Nephron progenitor cell (in vitro differentiated cells): ENCODE measurements at regions not wholly inside any gene's neighbourhood (a gene's known extent, or its start where the extent isn't known, plus 50 kb on each side); places are given as distances from the start of the nearest gene placed in this dataset.

Experiments used
- DNase-seq: peaks from one replicate; pipeline ENCODE4 v3.0.0; 2021
- H3K27ac Mint-ChIP-seq: 2 replicates; pipeline ENCODE4 v1.8.0; 2021; ENCODE audit warnings: mild to moderate bottlenecking, moderate library complexity, mixed read lengths
- H3K27me3 Mint-ChIP-seq: 2 replicates; pipeline ENCODE4 v1.8.0; 2021; ENCODE audit warnings: mild to moderate bottlenecking, low read depth, mixed read lengths; ENCODE audit not compliant: poor library complexity
- H3K36me3 Mint-ChIP-seq: 2 replicates; pipeline ENCODE4 v1.8.0; 2021; ENCODE audit warnings: low read depth, mixed read lengths
- H3K4me1 Mint-ChIP-seq: 2 replicates; pipeline ENCODE4 v1.8.0; 2021; ENCODE audit warnings: mixed read lengths
- H3K4me3 Mint-ChIP-seq: 2 replicates; pipeline ENCODE4 v1.8.0; 2021; ENCODE audit warnings: mild to moderate bottlenecking, moderate library complexity, mixed read lengths
- H3K9me3 Mint-ChIP-seq: 2 replicates; pipeline ENCODE4 v1.8.0; 2021; ENCODE audit warnings: mild to moderate bottlenecking, moderate library complexity, mixed read lengths
- CTCF ChIP-seq: fragments of 200-600 bp; sonication (generic); IDR thresholded peaks from 2 replicates; pipeline ENCODE4 v1.5.0; 2021; ENCODE audit warnings: antibody characterized with exemption

DNA sequence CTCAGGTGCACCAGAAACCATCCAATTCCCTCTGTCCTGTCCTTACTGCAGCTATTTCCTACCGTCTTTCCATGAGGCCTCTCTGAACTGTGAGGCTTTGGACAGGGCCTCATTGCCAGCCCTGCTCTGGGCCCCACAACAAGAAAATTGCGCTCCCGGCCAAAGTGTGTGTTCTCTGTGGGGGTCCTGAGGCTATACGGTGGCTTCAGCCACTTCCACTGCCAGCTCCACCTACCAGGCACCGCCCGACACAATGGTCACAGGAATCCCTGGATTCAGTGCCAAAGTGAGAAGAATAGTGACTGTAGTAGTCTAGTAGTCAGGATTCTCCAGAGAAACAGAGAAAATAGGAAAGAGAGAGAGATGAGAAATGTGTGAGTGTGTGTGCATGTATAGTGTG is 140.2 kb downstream of the IRS1 start:
- peaks cover 35% of the 10 kb centered on the region for H3K4me1 Mint-ChIP-seq
- peaks cover 7% of the 10 kb centered on the region for H3K9me3 Mint-ChIP-seq
- TF ChIP-seq CTCF: no peak
- H3K27me3 Mint-ChIP-seq: peaks cover 3% of the 10 kb centered on the region
- no peak for DNase-seq
- no peak overlapping the region for H3K4me3 Mint-ChIP-seq
- H3K36me3 Mint-ChIP-seq: no peaks in the 10 kb centered on the region
- H3K27ac Mint-ChIP-seq: peak overlapping the region; percentile 10

GRCh38 chr2:226658555-226658954 is 141.1 kb downstream of the IRS1 start:
- DNase-seq: no peak
- Mint-ChIP-seq H3K36me3 (no peaks in the 10 kb centered on the region), H3K27me3 (peaks cover 3% of the 10 kb centered on the region), H3K9me3 (peaks cover 7% of the 10 kb centered on the region), H3K4me1 (peaks cover 35% of the 10 kb centered on the region), H3K4me3 (no peak overlapping the region), H3K27ac (no peak overlapping the region)
- TF ChIP-seq CTCF: no peak

DNA sequence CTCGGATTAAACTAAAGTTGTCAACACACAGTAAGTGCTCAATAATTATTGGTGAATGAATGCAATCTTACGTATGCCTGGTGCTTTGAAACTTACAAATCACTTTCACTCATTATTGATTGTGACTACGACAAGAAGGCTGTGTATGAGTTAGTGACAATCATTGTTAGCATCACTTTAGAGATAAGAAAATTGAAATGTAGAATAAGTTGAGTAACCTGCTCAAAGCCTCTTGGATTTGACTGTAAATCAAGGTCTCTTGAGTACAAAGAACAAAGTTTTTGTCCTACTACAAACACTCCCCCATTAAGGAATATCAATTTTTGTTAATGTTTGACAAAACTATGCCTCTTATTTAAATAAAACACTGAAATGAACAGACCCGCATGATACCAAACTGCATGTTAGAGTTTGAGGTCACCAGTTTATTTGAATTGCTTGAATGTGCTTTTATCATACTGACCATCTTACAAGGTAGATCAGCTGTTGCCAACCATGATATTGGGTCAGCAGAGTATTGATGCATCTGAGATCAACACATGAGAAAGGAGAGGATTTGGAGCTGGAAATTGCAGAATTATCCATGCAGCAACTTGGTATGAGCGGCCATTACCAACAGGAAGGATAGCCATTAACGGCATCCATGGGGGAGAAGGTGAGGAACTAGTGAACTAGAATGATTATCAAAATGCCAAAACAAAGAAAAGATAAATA is 142.1 kb downstream of the IRS1 start:
- Mint-ChIP-seq H3K27me3 (peaks cover 3% of the 10 kb centered on the region), H3K27ac (no peak overlapping the region), H3K4me3 (no peak overlapping the region), H3K9me3 (peaks cover 7% of the 10 kb centered on the region), H3K4me1 (peaks cover 35% of the 10 kb centered on the region), H3K36me3 (no peaks in the 10 kb centered on the region)
- no peak for TF ChIP-seq CTCF
- DNase-seq: no peak

DNA sequence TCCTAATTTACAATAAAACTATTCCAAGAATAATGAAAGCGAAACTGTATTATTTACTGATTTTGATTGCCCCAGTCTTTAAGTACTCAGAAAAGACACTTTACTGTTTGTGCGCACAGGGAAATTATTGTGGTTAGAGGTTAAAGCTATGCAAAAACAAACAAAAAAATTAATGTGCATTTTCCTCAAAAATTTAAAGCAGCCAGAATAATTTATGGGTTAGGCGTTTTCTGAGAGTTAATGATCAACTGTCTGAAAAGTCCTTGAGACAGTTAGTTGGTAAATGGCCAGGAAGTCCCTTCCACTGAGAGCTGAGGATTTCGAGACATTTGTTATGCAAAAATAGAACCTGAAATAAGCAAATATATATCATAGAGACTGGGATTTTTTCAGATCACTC is 143.3 kb downstream of the IRS1 start:
- Mint-ChIP-seq H3K27me3 (peaks cover 2% of the 10 kb centered on the region), H3K27ac (no peak overlapping the region), H3K9me3 (peaks cover 1% of the 10 kb centered on the region), H3K4me1 (peaks cover 24% of the 10 kb centered on the region), H3K36me3 (no peaks in the 10 kb centered on the region), H3K4me3 (no peak overlapping the region)
- no peak for DNase-seq
- no peak for TF ChIP-seq CTCF

- H3K9me3 Mint-ChIP-seq: no peaks in the 10 kb centered on the region
- peaks cover 21% of the 10 kb centered on the region for H3K4me1 Mint-ChIP-seq
- H3K27ac Mint-ChIP-seq: no peak overlapping the region
- no peaks in the 10 kb centered on the region for H3K27me3 Mint-ChIP-seq
- TF ChIP-seq CTCF: no peak
- no peaks in the 10 kb centered on the region for H3K36me3 Mint-ChIP-seq
- H3K4me3 Mint-ChIP-seq: no peak overlapping the region
- no peak for DNase-seq
These were observed 143.7 kb downstream of the IRS1 start for GRCh38 chr2:226655871-226656270.
